SK-N-MC (cell line): ENCODE measurements at regions not wholly inside any gene's neighbourhood (a gene's known extent, or its start where the extent isn't known, plus 50 kb on each side); places are given as distances from the start of the nearest gene placed in this dataset.

ENCODE experiments used
- DNase-seq: peaks from one replicate; pipeline ENCODE4 v3.0.0-alpha.2; 2011; ENCODE audit warnings: low read depth, low spot score
- H3K27ac ChIP-seq: fragments of 200-600 bp; sonication (generic); 2 replicates; pipeline ENCODE4 v1.5.1; 2016; ENCODE audit warnings: mixed run types
- H3K36me3 ChIP-seq: fragments of 200-600 bp; sonication (generic); 2 replicates; pipeline ENCODE4 v1.6.1; 2017; ENCODE audit warnings: antibody characterized with exemption, low read length, mixed read lengths; ENCODE audit not compliant: insufficient read depth
- H3K4me3 ChIP-seq: fragments of 200-600 bp; sonication (generic); 2 replicates; pipeline ENCODE4 v1.5.1; 2016
- H3K9ac ChIP-seq: fragments of 200-600 bp; sonication (generic); 2 replicates; pipeline ENCODE4 v1.8.0; 2017; ENCODE audit warnings: mixed run types, mixed read lengths; ENCODE audit not compliant: insufficient read length
- H3K9me3 ChIP-seq: fragments of 200-600 bp; sonication (generic); 2 replicates; pipeline ENCODE4 v1.6.1; 2017; ENCODE audit warnings: low read depth, mild to moderate bottlenecking, antibody characterized with exemption, low read length, moderate library complexity, mixed read lengths
- EZH2 ChIP-seq: fragments of 200-600 bp; sonication (generic); IDR thresholded peaks from one replicate; pipeline ENCODE4 v1.6.1; 2017; ENCODE audit warnings: antibody characterized with exemption
- FOXP2 ChIP-seq: optimal IDR thresholded peaks from 2 replicates; pipeline ENCODE3; 2011; ENCODE audit warnings: mild to moderate bottlenecking, moderate library complexity; ENCODE audit not compliant: insufficient read depth; ENCODE audit errors: extremely low read length, control extremely low read depth
- POLR2AphosphoS5 ChIP-seq: IDR thresholded peaks from 2 replicates; pipeline ENCODE4 v1.6.1; 2012; ENCODE audit warnings: mild to moderate bottlenecking, low read depth, low read length, borderline replicate concordance

- Histone ChIP-seq H3K9ac (no peak overlapping the region), H3K4me3 (no peak overlapping the region), H3K36me3 (no peaks in the 10 kb centered on the region), H3K9me3 (no peaks in the 10 kb centered on the region), H3K27ac (no peak overlapping the region)
- TF ChIP-seq FOXP2 = no peak
- DNase-seq = no peak
Observed at GRCh38 chr21:28421716-28422524, 570.8 kb downstream of the LTN1 start.

- Histone ChIP-seq H3K27ac (no peak overlapping the region), H3K9ac (no peak overlapping the region), H3K4me3 (no peak overlapping the region), H3K9me3 (no peaks in the 10 kb centered on the region), H3K36me3 (no peaks in the 10 kb centered on the region)
- TF ChIP-seq FOXP2 = no peak
- no peak for TF ChIP-seq EZH2
- no peak for TF ChIP-seq POLR2AphosphoS5
- DNase-seq = no peak
Observed at GRCh38 chr21:28419811-28420210, 572.9 kb downstream of the LTN1 start.

- H3K9me3 ChIP-seq = no peaks in the 10 kb centered on the region
Observed at GRCh38 chr21:28418726-28419514, 573.8 kb downstream of the LTN1 start.

DNA sequence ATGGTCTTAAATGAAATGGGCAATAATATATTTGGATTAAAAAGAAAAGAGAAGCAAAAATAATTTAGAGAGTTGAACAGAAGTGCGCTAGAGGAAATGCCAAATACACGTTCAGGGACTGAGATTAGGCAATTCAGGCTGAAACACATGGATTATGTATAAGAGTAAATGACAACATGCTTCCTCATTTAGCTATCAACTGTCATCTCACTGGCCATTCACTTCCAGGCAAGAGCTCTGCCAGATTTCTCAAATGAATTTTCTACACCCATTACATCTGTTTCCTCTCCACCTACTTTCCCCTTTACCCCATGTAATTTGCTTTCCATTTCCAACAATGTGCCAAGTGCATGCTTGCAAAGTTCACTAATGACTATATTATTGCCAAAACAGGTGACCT is 582.4 kb downstream of the LTN1 start:
- H3K36me3 ChIP-seq = no peaks in the 10 kb centered on the region
- TF ChIP-seq EZH2 = no peak
- no peak for TF ChIP-seq FOXP2
- no peak for TF ChIP-seq POLR2AphosphoS5
- no peaks in the 10 kb centered on the region for H3K9me3 ChIP-seq
- no peak for DNase-seq
- H3K9ac ChIP-seq = no peak overlapping the region
- H3K27ac ChIP-seq = no peak overlapping the region
- no peak overlapping the region for H3K4me3 ChIP-seq

More at GRCh38 chr21:28418726-28419514, 573.8 kb downstream of the LTN1 start:
- no peaks in the 10 kb centered on the region for H3K36me3 ChIP-seq
- no peak for DNase-seq
- no peak overlapping the region for H3K9ac ChIP-seq
- no peak overlapping the region for H3K4me3 ChIP-seq
- TF ChIP-seq FOXP2 = no peak
- no peak for TF ChIP-seq POLR2AphosphoS5
- no peak for TF ChIP-seq EZH2
- no peak overlapping the region for H3K27ac ChIP-seq

DNA sequence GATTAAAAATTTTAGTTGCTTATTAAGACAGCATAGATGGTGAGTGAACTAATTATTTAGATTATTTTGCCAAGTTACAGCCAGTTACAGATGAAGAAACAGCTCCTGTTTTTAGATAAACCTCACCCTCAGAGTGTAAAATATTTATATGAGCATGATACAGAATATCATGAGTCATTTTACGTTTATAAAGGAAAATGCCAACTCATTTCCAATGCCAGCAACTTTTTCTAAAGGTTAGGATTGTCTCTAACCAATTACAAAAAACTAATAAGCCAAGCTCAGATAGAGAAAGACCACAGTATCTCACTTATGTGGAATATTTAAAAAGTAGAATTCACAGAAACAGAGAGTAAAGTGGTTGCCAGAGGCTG is 590.1 kb downstream of the LTN1 start:
- Histone ChIP-seq H3K9ac (no peak overlapping the region), H3K9me3 (no peaks in the 10 kb centered on the region), H3K4me3 (no peak overlapping the region), H3K27ac (no peak overlapping the region), H3K36me3 (no peaks in the 10 kb centered on the region)
- no peak for TF ChIP-seq POLR2AphosphoS5
- TF ChIP-seq FOXP2 = no peak
- no peak for TF ChIP-seq EZH2
- DNase-seq = no peak

DNA sequence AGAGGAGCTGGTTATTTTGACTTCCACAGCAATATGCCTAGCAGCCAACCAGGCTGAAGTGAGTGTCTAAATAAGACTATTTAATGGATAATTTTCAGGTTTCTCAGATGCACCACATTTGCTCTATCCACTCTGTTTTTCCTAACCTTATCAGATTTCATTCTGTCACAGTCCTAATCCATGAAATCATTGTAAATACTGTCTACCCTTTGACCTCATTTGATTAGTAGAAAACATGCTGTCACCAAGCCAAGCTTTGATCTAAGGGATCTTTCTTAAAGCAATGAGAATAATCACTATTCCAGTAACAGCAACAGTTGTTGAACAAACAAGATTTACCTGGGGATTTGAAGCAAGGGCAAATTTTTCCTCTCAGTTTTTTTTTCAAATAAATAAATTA is 595.6 kb downstream of the LTN1 start:
- no peak for TF ChIP-seq FOXP2
- no peak for TF ChIP-seq POLR2AphosphoS5
- no peak for TF ChIP-seq EZH2
- no peaks in the 10 kb centered on the region for H3K9me3 ChIP-seq

DNA sequence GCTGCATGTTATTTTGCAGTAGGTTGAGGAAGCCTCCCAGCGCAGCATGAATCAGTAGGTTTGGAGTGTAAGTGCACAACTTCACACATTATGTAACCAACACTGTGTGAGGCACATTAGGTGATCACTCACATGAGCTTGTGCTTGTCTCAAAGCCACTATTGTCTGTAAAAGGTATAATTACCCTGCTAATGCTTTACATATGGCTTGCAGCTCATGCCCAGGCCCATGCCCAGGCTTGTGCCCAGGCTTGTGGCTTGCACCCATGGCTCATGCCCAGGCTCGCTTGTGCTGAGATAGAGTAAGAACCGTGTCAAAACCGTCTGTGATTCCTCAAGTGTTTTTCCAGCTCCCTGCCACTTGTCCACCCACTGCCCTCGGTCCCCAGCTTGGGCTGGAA is 596.3 kb downstream of the LTN1 start:
- no peak overlapping the region for H3K9ac ChIP-seq
- H3K36me3 ChIP-seq = no peaks in the 10 kb centered on the region
- H3K4me3 ChIP-seq = no peak overlapping the region
- TF ChIP-seq FOXP2 (no peak), POLR2AphosphoS5 (no peak), EZH2 (no peak)
- H3K9me3 ChIP-seq = no peaks in the 10 kb centered on the region
- no peak for DNase-seq
- H3K27ac ChIP-seq = no peak overlapping the region

More for the DNA sequence above, 595.6 kb downstream of the LTN1 start:
- DNase-seq = no peak
- no peak overlapping the region for H3K4me3 ChIP-seq
- no peak overlapping the region for H3K9ac ChIP-seq
- no peak overlapping the region for H3K27ac ChIP-seq
- H3K36me3 ChIP-seq = no peaks in the 10 kb centered on the region

DNA sequence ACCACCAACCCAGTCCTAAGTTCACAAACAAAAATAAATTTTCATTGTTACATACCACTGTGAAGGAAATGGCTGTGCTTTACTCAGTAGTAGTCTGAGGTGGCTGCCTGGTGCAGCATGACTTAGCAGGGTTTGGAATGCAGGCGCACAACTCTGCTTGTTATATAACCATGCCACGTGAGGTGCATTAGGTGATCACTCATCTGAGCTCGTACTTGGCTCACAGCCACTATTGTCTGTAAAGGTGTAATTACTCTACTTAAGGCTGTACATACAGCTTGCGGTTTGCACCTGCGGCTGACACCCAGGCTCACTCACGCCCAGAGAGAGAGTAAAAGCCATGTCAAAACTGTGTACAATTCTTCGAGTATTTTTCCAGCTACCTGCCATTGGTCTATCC is 599.4 kb downstream of the LTN1 start:
- H3K27ac ChIP-seq = no peak overlapping the region
- H3K4me3 ChIP-seq = no peak overlapping the region
- no peaks in the 10 kb centered on the region for H3K36me3 ChIP-seq
- DNase-seq = no peak
- H3K9ac ChIP-seq = no peak overlapping the region
- no peaks in the 10 kb centered on the region for H3K9me3 ChIP-seq
- no peak for TF ChIP-seq FOXP2
- no peak for TF ChIP-seq EZH2
- TF ChIP-seq POLR2AphosphoS5 = no peak
